ENCODE measurements at regions not wholly inside any gene's neighbourhood (a gene's known extent, or its start where the extent isn't known, plus 50 kb on each side); places are given as distances from the start of the nearest gene placed in this dataset.
A peak's percentile ranks its signal among the peaks of the same experiment; 100 is the strongest.

DNA sequence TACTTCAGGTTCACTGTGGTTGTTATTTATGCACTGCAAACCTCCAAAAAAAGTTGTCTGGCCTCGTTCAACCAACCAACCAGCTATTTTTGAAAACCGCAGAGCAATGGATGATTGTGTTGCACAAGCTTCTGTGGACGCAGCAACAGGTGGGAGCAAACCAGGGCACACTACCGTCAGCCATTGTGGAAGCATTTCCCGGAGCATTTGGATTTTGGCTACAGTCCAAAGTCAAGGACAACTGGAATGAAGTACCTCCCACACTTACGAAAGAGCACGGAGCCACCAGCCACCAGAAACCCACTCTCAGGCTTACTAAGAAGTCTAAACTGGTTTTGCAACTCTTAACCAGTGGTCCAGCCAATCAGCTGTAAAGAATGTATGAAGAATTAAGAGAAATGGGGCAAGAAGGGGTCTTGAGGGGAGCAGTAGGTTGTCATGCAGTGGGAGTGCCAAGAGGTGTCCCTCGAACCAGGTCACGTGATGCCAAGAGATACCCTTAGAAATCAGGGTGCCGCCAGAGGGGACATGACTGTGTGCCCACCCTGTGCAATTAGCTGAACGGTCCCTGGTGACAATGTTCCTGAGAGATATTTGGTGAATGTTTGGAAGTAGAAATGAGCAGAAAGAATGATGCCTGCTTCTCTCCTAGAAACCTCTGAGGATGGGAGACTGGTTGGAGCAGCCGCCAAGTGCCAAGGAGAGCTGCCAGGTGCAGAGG, 68.9 kb upstream of the PCSK6 start:
- H3K27ac ChIP-seq (replicated peaks): no peak overlapping the region
- DNase-seq (ENCODE audit: low read depth in 1 of 2, low spot score in 1 of 2): peak; percentile 15 to 31
- H3K27me3 ChIP-seq (ENCODE audit: insufficient read depth, poor library complexity, severe bottlenecking): no peaks in the 10 kb centered on the region
- H3K4me3 ChIP-seq (replicated peaks; ENCODE audit: insufficient read depth, low read length): no peak overlapping the region
- peak; percentile 45; the same call in 1 of the 2 replicates for TF ChIP-seq POLR2AphosphoS5 (IDR thresholded peaks at IDR 0.05; ENCODE audit: low read depth)
- no peak for TF ChIP-seq SPI1 (IDR thresholded peaks at IDR 0.05; ENCODE audit: borderline replicate concordance, low read depth)
- TF ChIP-seq, protein P1, sequence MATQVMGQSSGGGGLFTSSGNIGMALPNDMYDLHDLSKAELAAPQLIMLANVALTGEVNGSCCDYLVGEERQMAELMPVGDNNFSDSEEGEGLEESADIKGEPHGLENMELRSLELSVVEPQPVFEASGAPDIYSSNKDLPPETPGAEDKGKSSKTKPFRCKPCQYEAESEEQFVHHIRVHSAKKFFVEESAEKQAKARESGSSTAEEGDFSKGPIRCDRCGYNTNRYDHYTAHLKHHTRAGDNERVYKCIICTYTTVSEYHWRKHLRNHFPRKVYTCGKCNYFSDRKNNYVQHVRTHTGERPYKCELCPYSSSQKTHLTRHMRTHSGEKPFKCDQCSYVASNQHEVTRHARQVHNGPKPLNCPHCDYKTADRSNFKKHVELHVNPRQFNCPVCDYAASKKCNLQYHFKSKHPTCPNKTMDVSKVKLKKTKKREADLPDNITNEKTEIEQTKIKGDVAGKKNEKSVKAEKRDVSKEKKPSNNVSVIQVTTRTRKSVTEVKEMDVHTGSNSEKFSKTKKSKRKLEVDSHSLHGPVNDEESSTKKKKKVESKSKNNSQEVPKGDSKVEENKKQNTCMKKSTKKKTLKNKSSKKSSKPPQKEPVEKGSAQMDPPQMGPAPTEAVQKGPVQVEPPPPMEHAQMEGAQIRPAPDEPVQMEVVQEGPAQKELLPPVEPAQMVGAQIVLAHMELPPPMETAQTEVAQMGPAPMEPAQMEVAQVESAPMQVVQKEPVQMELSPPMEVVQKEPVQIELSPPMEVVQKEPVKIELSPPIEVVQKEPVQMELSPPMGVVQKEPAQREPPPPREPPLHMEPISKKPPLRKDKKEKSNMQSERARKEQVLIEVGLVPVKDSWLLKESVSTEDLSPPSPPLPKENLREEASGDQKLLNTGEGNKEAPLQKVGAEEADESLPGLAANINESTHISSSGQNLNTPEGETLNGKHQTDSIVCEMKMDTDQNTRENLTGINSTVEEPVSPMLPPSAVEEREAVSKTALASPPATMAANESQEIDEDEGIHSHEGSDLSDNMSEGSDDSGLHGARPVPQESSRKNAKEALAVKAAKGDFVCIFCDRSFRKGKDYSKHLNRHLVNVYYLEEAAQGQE (IDR thresholded peaks at IDR 0.05; ENCODE audit: insufficient replicate concordance, low read depth): no peak
- TF ChIP-seq, protein P2, sequence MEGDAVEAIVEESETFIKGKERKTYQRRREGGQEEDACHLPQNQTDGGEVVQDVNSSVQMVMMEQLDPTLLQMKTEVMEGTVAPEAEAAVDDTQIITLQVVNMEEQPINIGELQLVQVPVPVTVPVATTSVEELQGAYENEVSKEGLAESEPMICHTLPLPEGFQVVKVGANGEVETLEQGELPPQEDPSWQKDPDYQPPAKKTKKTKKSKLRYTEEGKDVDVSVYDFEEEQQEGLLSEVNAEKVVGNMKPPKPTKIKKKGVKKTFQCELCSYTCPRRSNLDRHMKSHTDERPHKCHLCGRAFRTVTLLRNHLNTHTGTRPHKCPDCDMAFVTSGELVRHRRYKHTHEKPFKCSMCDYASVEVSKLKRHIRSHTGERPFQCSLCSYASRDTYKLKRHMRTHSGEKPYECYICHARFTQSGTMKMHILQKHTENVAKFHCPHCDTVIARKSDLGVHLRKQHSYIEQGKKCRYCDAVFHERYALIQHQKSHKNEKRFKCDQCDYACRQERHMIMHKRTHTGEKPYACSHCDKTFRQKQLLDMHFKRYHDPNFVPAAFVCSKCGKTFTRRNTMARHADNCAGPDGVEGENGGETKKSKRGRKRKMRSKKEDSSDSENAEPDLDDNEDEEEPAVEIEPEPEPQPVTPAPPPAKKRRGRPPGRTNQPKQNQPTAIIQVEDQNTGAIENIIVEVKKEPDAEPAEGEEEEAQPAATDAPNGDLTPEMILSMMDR (IDR thresholded peaks at IDR 0.05; ENCODE audit: insufficient read depth, low read length): no peak
- no peak for TF ChIP-seq GABPA (IDR thresholded peaks at IDR 0.05; ENCODE audit: low read depth)

DNA sequence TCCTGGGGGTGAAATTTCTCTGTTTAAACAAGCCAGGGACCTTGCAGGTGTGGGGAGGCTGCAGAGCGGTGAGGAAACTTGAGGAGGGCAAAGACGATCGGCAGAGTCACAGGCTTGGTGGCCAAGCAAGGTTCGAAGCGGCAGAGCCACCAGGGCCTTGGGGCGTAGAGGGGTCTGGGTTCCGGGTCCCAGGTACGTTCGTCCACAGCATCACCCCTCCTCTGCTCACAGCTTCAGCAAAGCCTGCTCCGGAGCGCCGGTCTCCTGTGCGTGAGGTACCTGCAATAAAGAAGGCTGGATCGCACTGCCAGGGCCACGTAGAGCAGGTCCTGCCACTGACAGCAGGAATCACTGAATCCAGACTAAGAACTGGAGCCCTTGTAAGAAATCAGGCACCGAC, 66.8 kb upstream of the PCSK6 start:
- Histone ChIP-seq H3K27ac (replicated peaks) (no peak overlapping the region), H3K4me3 (replicated peaks; ENCODE audit: insufficient read depth, low read length) (no peak overlapping the region), H3K27me3 (ENCODE audit: insufficient read depth, poor library complexity, severe bottlenecking) (no peaks in the 10 kb centered on the region)
- no peak for DNase-seq (ENCODE audit: low read depth in 1 of 2, low spot score in 1 of 2)
- TF ChIP-seq POLR2AphosphoS5 (IDR thresholded peaks at IDR 0.05; ENCODE audit: low read depth): no peak
- no peak for TF ChIP-seq SPI1 (IDR thresholded peaks at IDR 0.05; ENCODE audit: borderline replicate concordance, low read depth)
- no peak for TF ChIP-seq GABPA (IDR thresholded peaks at IDR 0.05; ENCODE audit: low read depth)
- TF ChIP-seq, protein P1 (IDR thresholded peaks at IDR 0.05; ENCODE audit: insufficient replicate concordance, low read depth): no peak
- TF ChIP-seq, protein P2 (IDR thresholded peaks at IDR 0.05; ENCODE audit: insufficient read depth, low read length): no peak

DNA sequence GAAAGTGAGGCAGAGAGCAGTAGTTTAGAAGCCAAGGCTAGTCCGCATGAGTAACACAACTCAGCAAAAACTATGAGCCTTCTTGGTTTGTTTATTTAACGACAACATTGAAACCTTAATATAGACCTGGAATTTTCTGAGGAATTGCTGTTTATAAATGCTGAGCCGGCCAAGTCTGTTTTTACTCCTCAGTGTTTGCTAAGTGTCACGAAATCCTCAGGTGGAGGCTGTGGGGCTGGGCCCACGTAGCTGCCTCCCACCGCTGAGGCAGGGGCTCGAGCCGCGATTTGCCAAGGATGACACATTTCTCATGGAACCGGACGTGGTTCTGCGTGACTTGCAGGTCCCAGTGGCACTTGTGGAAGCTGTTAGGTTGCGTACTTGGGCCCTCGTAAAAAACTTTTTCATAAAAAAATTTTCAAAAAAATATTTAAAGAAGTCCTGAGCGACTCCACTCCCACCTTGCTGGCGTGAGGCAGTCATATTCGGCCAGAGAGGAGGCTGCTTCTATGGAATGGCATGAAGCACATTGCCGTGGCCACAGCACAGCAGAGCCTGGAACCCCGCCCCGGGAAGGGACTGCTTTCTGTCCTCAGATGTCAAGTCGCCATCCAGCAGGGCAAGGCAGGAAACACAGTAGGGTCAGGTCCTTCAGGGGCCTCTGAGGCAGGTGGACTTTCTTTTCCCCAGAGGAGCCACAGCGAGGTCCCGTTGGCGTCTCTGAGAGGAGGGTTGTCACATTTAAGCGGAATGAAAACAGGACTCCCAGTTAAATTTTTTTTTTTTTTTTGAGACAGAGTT, 64.8 kb upstream of the PCSK6 start:
- H3K4me3 ChIP-seq (replicated peaks; ENCODE audit: insufficient read depth, low read length): no peak overlapping the region
- no peak for DNase-seq (ENCODE audit: low read depth in 1 of 2, low spot score in 1 of 2)
- TF ChIP-seq, protein P2 (IDR thresholded peaks at IDR 0.05; ENCODE audit: insufficient read depth, low read length): no peak
- TF ChIP-seq POLR2AphosphoS5 (IDR thresholded peaks at IDR 0.05; ENCODE audit: low read depth): no peak
- no peaks in the 10 kb centered on the region for H3K27me3 ChIP-seq (ENCODE audit: insufficient read depth, poor library complexity, severe bottlenecking)
- no peak overlapping the region for H3K27ac ChIP-seq (replicated peaks)

Measured in HL-60 (cell line).